GM12874 (cell line): ENCODE measurements at regions not wholly inside any gene's neighbourhood (a gene's known extent, or its start where the extent isn't known, plus 50 kb on each side); places are given as distances from the start of the nearest gene placed in this dataset.
A peak's percentile ranks its signal among the peaks of the same experiment; 100 is the strongest.

ENCODE experiments used
- CTCF ChIP-seq: IDR thresholded peaks from 2 replicates; pipeline ENCODE4 v1.5.1; 2011; ENCODE audit warnings: low read depth, mild to moderate bottlenecking, control low read depth, low read length, moderate library complexity; ENCODE audit not compliant: insufficient read depth

DNA sequence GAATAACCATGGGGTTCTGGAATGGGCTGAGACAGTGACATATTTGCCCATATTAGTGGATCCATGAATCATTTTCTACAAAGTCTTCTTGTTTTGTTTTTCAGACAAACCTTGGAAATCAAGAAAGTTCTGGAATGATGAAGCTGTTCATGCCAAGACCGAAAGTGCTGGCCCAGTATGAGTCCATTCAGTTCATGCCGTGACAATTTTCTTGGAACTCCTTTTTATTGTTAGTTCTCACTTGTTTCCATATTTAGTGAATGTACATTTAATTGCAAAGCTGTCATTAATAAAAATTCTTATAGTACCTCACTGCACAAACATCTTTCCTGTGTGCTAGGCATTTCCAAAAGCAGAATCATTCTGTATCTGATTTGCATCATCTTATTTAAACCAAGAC lies 100.6 kb upstream of the KCNJ15 start:
- TF ChIP-seq CTCF, result no peak

DNA sequence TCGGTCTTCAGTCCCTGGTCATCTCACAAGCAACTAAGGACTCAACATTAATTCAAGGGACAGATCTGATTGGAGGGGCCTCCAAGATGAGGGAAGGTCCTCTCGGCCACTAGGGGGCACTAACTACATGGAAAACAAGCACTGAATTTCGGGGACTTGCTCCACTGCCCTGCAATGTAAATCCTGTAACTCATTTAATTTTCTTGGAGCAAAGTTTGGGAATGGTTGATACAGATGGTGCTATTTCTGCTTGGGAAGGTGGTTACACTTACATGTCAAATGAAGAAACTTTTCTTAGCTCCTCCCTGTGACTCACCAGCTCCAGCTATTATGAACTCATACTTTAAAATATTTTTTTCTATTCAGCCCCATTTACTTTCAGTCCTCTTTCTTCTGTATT lies 97.4 kb upstream of the KCNJ15 start:
- peak; percentile 69 for TF ChIP-seq CTCF

DNA sequence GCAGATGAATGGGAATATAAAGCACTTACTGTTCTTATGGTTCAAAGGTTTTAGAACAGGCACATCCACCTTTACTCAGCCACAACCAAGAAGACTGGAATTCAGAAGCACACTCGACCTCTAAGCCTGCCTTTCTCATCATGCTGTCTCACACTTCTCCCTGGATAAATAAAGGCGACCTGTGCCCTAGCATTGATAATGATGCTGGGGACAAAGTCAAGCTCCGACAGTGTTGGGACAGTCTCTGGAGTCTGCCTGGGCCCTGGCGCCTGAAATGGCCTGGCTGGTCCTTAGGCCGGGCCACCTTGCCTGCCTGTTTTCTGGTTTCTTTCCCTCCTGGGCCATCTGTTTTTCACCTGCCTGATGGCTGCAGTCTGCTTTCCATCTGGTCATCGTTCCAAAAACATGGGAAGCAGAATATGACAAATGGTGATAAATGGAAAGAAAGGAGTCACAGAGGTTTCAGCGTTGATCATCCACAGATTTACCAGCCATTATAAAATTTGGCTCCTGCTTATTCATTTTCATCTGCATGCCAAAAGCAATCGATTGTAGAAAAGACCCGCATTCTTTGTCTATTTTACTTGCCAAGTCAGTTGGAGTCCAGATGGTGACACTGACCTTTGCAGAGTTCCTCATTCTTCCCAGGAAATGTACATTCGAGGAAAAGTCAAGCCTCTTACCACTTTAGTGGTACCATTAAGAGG lies 91.2 kb upstream of the KCNJ15 start:
- no peak for TF ChIP-seq CTCF

DNA sequence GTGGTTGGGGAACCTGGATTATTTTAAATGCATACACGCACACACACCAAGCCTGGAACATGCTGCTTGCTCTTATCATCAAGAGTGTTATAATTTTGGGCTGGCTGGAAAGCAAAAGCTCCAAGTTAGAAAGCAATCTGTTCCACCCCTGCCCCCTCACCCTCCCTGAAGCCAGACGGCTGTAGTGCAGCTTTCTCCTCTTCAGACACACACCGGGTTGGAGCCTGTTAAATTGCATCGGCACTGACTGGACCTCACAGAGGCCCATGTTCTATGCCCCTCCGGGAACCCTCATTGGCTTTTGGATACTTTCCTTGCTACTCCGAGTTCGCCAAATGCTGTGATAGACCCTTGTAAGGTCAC lies 90.6 kb upstream of the KCNJ15 start:
- TF ChIP-seq CTCF, result no peak

DNA sequence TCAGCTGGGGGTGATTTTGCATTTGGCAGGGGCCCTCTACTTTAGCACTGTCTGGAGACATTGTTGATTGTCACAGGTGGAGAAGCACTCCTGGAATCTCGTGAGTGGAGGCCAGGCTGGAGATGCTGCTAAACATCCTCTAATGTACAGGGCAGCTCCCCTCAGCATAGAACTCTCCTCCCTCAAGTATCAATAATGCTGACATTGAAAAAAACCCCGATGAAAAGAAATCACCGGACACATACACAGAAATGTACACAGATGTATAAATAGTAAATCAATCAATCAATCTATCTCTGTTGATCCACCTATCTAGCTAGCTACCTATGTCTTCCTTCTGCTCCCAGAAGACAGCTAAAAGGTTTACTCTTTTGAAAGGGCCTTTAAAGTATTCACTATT lies 89.4 kb upstream of the KCNJ15 start:
- no peak for TF ChIP-seq CTCF

DNA sequence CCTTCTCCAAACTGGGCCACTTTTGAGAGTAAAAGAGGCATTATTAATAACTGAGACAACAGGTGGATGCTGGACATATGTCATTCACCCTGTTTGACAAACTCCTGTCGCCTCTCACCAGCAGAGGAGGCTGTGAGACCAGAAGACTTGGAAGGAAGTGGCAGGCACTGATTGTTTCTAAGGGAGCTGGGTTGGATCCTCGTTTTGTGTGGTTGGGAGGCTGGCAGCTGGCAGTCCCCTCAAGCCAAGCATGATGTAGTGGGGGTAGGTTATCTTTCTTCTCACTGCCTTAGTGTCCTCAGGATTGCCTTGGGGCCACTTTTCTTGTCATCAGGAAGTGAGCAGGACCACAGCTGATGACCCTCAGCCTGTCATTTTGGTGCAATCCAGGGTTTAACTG lies 86.5 kb upstream of the KCNJ15 start:
- peak; percentile 53 for TF ChIP-seq CTCF

DNA sequence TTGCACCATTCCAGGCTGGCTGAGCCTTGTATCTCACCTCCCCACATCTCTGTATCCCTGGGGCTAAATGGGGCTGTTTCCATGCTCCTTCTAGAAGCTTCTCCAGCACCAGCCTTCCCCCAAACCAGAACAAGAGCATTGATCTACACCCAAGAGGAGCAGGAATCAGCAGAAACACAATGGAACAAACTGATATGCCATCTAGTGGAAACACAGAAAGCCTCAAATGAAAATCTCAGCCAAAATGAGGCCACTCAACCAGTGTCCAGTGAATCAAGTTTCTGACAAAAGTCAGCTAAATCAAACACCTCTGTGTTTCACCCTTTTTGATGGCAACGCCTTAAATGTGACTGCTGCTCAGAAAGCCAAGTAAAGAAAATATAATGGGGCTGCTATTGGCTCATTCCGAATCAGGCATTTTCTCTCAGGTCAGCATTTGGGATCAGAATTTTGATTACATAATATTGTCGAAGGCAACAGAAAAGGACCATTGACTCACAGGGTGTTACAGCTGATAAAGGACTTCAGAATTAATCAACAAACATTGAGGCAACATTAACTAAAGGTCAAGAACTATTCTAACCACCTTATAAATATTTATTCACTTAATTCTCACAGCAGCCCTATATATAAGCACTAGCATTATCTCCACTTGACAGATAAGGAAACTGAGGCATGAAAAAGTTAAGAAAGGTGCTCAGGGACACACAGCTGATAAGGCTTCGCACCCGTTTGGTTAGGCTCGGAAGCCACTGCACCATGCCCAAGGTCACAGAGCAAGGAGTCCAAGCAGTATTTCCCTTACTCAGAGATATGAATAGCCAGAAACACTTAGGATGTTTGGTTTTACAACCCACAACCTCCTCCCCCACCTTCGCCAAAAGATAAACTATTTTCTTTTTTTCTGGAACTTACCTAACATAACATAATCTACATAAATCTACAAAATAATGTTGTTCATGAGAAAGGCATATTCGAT lies 85.8 kb upstream of the KCNJ15 start:
- no peak for TF ChIP-seq CTCF
